Calu3 (cell line): ENCODE measurements at regions not wholly inside any gene's neighbourhood (a gene's known extent, or its start where the extent isn't known, plus 50 kb on each side); places are given as distances from the start of the nearest gene placed in this dataset.

Experiments used
- BruUV-seq: library from RNA; stranded (reverse); fragments of 400-500 nt; replicated peaks from 2 replicates; lab custom pipeline; 2021; lab: Mats Ljungman, UMichigan
- CTCF ChIA-PET: fragments of 300-600 bp; sonication (Branson Sonifier 250); formaldehyde crosslinking; loops from one replicate; lab custom pipeline; 2022; ENCODE audit warnings: antibody characterized with exemption; lab: Charles Lee
- DNase-seq: peaks from one replicate; pipeline ENCODE4 v3.0.0; 2022
- H3K27ac Mint-ChIP-seq: one replicate; pipeline ENCODE4 v1.8.0; 2022; ENCODE audit warnings: mixed read lengths; ENCODE audit not compliant: unreplicated experiment
- H3K27me3 Mint-ChIP-seq: one replicate; pipeline ENCODE4 v1.8.0; 2022; ENCODE audit warnings: mixed read lengths; ENCODE audit not compliant: unreplicated experiment
- H3K36me3 Mint-ChIP-seq: one replicate; pipeline ENCODE4 v1.8.0; 2022; ENCODE audit warnings: mild to moderate bottlenecking, moderate library complexity, mixed read lengths; ENCODE audit not compliant: insufficient read depth, unreplicated experiment
- H3K4me1 Mint-ChIP-seq: one replicate; pipeline ENCODE4 v1.8.0; 2022; ENCODE audit warnings: mild to moderate bottlenecking, low read depth, mixed read lengths; ENCODE audit not compliant: unreplicated experiment
- H3K4me3 Mint-ChIP-seq: one replicate; pipeline ENCODE4 v1.8.0; 2022; ENCODE audit warnings: mild to moderate bottlenecking, low read depth, moderate library complexity, mixed read lengths; ENCODE audit not compliant: unreplicated experiment
- H3K9me3 Mint-ChIP-seq: one replicate; pipeline ENCODE4 v1.8.0; 2022; ENCODE audit warnings: low read depth, mixed read lengths; ENCODE audit not compliant: unreplicated experiment
- intact Hi-C: fragments of 100-400 bp; cut with micrococcal nuclease; formaldehyde crosslinking; loops from one replicate; pipeline ENCODE4 v1.10.0; 2022; ENCODE audit not compliant: unreplicated experiment
- TF ChIP-seq, protein P1 (sequence below): fragments of 200-600 bp; IDR thresholded peaks from one replicate; pipeline ENCODE4 v1.8.0; 2022; ENCODE audit warnings: antibody characterized with exemption; ENCODE audit not compliant: unreplicated experiment

GRCh38 chr1:208939537-208940085 lies 643.9 kb upstream of the CAMK1G start:
- H3K27ac Mint-ChIP-seq, result no peak overlapping the region
- no peak for DNase-seq
- TF ChIP-seq, protein P1, sequence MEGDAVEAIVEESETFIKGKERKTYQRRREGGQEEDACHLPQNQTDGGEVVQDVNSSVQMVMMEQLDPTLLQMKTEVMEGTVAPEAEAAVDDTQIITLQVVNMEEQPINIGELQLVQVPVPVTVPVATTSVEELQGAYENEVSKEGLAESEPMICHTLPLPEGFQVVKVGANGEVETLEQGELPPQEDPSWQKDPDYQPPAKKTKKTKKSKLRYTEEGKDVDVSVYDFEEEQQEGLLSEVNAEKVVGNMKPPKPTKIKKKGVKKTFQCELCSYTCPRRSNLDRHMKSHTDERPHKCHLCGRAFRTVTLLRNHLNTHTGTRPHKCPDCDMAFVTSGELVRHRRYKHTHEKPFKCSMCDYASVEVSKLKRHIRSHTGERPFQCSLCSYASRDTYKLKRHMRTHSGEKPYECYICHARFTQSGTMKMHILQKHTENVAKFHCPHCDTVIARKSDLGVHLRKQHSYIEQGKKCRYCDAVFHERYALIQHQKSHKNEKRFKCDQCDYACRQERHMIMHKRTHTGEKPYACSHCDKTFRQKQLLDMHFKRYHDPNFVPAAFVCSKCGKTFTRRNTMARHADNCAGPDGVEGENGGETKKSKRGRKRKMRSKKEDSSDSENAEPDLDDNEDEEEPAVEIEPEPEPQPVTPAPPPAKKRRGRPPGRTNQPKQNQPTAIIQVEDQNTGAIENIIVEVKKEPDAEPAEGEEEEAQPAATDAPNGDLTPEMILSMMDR, result no peak
- CTCF ChIA-PET, result no interaction called here
- H3K36me3 Mint-ChIP-seq, result no peaks in the 10 kb centered on the region
- peaks cover 4% of the 10 kb centered on the region for H3K9me3 Mint-ChIP-seq
- H3K4me1 Mint-ChIP-seq, result no peaks in the 10 kb centered on the region
- H3K27me3 Mint-ChIP-seq, result no peaks in the 10 kb centered on the region
- H3K4me3 Mint-ChIP-seq, result no peak overlapping the region
- no TSS peak for BruUV-seq
- intact Hi-C loops, result no loop called here

GRCh38 chr1:208942394-208943130 lies 641.0 kb upstream of the CAMK1G start:
- no peaks in the 10 kb centered on the region for H3K36me3 Mint-ChIP-seq
- no peak overlapping the region for H3K27ac Mint-ChIP-seq
- no peak for DNase-seq
- no peaks in the 10 kb centered on the region for H3K27me3 Mint-ChIP-seq
- intact Hi-C loops, result no loop called here
- H3K4me3 Mint-ChIP-seq, result no peak overlapping the region
- H3K4me1 Mint-ChIP-seq, result no peaks in the 10 kb centered on the region
- CTCF ChIA-PET, result no interaction called here
- H3K9me3 Mint-ChIP-seq, result peaks cover 7% of the 10 kb centered on the region
- no TSS peak for BruUV-seq
- TF ChIP-seq, protein P1, result no peak

DNA sequence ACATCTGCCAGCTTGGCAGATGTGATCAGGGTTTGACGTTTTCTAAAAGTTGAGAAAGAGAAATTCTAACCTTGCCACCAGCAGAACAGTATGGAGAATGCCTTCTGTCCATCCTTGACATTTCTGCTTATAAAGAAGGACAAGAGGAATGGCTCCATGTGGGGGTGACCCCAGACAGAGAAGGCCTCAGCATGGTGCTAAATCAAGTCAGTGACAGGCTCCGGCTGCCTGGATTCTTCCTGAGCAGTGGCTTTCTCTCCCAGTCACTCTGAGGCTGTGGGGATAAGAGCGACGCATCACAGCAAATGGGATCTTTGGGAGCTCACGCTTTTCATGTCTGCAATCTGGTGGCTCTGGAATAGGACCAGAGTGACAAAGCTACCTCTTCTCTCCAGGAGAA lies 640.2 kb upstream of the CAMK1G start:
- TF ChIP-seq, protein P1, result no peak
- Mint-ChIP-seq H3K4me3 (no peak overlapping the region), H3K27me3 (no peaks in the 10 kb centered on the region), H3K27ac (no peak overlapping the region), H3K4me1 (no peaks in the 10 kb centered on the region), H3K36me3 (no peaks in the 10 kb centered on the region), H3K9me3 (peaks cover 9% of the 10 kb centered on the region)
- intact Hi-C loops, result no loop called here
- CTCF ChIA-PET, result interaction anchor here (0.7 kb wide), 1 partner anchor 298 kb away, joined by 3 read pairs; no protein-coding TSS in a partner anchor
- BruUV-seq, result no TSS peak
- DNase-seq, result no peak

GRCh38 chr1:208944981-208945451 lies 638.5 kb upstream of the CAMK1G start:
- TF ChIP-seq, protein P1, result no peak
- peaks cover 12% of the 10 kb centered on the region for H3K9me3 Mint-ChIP-seq
- CTCF ChIA-PET, result no interaction called here
- H3K27ac Mint-ChIP-seq, result no peak overlapping the region
- DNase-seq, result no peak
- no peaks in the 10 kb centered on the region for H3K36me3 Mint-ChIP-seq
- no TSS peak for BruUV-seq
- no peaks in the 10 kb centered on the region for H3K4me1 Mint-ChIP-seq
- intact Hi-C loops, result no loop called here
- H3K4me3 Mint-ChIP-seq, result no peak overlapping the region
- no peaks in the 10 kb centered on the region for H3K27me3 Mint-ChIP-seq
